GM08714 (cell line): ENCODE measurements at regions not wholly inside any gene's neighbourhood (a gene's known extent, or its start where the extent isn't known, plus 50 kb on each side); places are given as distances from the start of the nearest gene placed in this dataset.
"Not testable (repeated sequence)": the region's sequence is repeated elsewhere in the genome, so short reads cannot be mapped to it uniquely, and the experiment has no call there.

Source experiments
- H3K4me3 ChIP-seq: fragments of 200-500 bp; sonication (Bioruptor generic); 2 replicates; pipeline ENCODE4 v1.5.1; 2014; ENCODE audit warnings: mild to moderate bottlenecking, low read length, inconsistent platforms
- ZNF274 ChIP-seq: IDR thresholded peaks from 2 replicates; pipeline ENCODE4 v1.6.1; 2012; ENCODE audit warnings: mild to moderate bottlenecking, low read depth, low read length

DNA sequence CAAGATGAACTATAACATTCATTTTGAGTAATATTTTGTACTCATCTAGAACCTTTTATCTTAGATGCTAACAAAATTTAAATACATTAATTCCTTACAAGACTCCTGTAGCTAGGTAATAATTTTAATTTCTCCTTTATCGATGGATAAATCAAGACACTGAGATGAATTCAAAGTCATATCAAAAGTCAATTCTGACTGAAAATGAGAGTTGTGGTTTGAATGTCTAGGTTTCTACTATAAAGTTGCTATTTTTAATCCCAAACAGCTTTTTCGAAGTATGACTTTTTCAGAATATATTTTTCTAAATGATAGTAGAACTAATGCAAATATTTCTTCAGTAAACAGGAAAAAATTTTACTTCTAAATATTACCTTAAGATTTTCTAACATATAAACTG lies 491.7 kb upstream of the FAM174A start:
- TF ChIP-seq ZNF274, result no peak

DNA sequence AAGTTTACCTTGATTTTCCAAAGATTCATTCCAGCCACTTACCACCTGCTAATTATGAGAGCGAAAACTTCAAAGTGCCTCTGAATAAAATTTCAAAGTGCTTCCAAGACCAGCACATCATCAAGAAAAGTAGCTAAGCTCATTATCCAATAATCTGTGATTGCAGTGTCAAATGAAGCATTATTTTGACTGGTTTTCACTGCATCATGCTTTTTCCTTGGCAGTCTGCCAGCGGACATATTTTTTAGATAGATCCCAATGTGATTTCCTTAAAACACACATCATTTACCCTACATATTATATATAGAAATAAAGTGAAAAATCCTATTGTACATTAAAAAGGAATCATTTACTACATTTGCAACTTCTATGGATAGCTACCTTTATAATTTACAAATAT lies 508.6 kb upstream of the FAM174A start:
- no peak for TF ChIP-seq ZNF274
- no peak overlapping the region for H3K4me3 ChIP-seq

More for the DNA sequence above, 491.7 kb upstream of the FAM174A start:
- no peak overlapping the region for H3K4me3 ChIP-seq

DNA sequence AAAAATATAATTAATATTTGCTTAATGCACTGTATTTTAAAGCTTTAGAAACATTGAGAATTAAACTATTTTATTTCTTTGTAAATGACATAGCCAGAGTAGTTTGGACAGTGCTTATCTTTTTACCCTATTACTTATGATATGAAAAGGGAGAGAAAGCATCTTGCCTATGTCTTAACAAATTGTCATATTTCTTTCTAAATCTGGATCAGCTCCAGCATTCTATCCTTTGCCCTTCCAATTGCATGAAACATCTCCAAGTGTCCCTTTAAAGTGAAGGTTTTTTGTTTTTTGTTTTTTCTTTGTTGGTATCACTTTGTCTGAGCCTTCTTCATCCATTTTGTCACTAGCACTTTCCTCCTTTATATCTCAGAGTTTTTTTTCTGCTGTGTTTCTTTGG lies 511.6 kb upstream of the FAM174A start:
- no peak overlapping the region for H3K4me3 ChIP-seq
- no peak for TF ChIP-seq ZNF274

DNA sequence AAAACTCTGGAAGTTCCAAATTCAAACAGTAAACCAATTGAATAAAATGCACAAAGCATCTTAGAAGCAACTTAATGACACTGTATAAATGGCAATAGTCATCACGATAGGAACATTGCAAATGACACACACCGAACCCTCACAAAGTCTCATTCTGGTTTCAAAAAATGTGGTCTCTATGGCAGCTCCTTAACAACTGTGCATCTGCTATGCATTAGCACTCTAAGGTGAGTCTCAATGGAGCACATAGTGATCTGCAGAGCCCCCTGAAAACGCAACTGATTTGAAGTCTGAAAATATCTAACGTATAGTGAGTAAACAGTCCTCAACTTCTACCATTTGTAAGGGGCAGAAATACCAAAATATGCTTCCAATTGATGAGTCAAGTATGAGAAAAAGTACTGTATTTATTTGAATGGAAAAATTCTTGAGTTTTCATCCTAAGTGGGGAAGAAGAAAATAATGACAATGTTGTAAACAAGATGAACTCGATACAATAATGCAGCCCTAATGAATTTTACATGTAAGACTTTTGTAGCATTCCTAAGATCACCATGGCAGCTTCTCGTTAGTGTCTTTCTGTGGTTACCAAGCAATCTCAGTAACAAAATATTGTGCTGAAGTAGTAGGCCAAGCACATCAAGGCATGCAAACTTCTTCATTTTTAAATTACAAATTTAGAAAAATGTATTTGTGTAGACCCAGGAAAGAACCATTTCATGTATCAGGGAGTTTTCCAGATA lies 517.5 kb upstream of the FAM174A start:
- no peak overlapping the region for H3K4me3 ChIP-seq
- TF ChIP-seq ZNF274, result no peak

DNA sequence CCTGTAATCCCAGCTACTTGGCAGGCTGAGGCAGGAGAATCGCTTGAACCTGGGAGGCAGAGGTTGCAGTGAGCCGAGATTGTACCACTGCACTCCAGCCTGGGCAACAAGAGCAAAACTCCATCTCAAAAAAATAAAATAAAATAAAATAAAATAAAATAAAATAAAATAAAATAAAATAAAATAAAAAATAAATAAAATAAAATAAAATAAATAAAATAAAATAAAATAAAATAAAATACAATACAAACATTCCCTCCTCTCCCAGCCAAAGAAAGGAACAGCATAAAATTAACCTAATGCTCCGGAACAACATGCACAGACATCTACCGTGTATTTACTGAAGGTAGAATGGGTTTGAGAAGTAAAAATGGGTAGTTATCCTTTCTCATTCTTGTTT lies 521.9 kb upstream of the FAM174A start:
- H3K4me3 ChIP-seq, result not testable (repeated sequence)

DNA sequence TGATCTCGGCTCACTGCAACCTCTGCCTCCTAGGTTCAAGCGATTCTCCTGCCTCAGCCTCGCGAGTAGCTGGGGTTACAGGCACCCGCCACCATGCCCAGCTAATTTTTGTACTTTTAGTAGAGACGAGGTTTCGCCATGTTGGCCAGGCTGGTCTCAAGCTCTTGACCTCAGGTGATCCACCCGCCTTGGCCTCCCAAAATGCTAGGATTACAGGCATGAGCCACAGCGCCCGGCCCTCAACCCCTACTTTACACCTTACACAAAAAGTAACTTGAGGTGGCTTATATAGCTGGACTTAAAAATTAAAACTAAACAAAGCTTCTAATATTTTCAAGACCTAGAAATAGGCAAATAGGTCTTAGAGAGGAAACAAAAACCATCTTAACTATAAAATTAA lies 524.0 kb upstream of the FAM174A start:
- H3K4me3 ChIP-seq, result not testable (repeated sequence)

DNA sequence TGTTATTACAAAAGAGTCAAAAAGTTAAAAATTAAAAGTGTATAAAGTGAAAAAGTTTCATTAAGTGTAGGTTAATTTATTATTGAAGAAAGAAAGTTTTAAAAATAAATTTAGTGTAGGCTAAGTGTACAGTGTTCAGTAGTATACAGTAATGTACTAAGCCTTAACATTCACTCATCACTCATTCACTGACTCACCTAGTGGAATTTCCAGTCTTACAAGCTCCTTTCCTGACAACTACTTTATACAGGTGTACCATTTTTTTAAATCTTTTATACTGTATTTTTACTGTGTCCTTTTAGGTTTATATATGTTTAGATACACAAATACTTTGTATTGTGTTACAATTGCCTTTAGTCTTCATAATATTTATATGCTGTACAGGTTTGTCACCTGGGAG lies 530.2 kb upstream of the FAM174A start:
- TF ChIP-seq ZNF274, result no peak

DNA sequence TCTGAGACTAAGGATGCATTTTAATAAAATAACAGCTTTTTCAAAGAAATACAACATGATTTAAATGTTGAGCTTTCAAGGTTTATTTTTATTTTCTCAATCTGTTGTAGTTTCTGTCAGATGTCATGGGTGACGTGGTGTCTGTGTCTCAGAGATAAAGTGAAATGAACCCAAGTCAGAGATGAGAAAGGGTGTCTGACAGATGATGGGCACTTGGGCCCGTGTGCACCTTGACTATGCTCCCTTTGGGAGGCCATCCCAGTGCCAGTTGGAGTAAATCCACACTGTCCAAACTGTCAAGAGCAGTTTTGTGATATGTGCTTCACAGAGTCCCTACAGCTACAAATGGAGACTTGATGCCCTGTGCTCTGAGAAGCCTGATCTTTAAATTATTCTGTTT lies 536.9 kb upstream of the FAM174A start:
- H3K4me3 ChIP-seq, result no peak overlapping the region
- no peak for TF ChIP-seq ZNF274

More for the DNA sequence above, 530.2 kb upstream of the FAM174A start:
- H3K4me3 ChIP-seq, result no peak overlapping the region

DNA sequence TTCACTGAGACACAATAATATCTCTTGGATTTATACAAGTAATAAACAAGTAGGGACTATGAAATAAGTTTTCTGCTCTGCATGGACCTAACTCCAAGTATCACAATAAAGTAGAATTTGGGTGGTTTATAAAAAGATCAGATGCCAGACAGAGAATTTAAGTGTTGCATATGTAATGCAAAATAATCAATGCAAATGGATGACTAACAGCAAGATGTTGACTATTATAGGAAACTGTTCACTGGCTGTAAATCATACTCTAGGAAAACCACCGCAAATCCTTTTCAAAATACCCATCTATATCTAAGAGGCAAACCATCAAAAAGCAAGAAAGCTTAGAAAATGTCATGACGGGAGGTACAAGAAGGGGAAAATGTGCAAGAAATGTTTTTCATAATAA lies 539.8 kb upstream of the FAM174A start:
- no peak for TF ChIP-seq ZNF274

DNA sequence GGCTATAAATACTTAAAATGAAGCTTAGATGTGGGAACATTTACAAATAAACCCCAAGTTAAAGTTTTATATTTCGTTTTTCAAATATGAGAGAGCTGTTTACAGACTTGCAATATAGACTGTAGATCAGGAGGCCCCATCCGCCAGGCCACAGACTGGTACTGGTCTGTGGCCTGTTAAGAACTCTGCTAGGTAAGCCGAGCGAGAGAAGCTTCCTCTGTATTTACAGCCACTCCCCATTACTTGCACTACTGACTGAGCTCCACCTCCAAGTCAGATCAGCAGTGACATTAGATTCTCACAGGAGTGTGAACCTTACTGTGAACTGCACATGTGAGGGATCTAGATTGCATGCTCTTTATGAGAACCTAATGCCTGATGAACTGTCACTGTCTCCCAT lies 561.4 kb upstream of the FAM174A start:
- H3K4me3 ChIP-seq, result no peak overlapping the region
- TF ChIP-seq ZNF274, result no peak

More for the DNA sequence above, 539.8 kb upstream of the FAM174A start:
- no peak overlapping the region for H3K4me3 ChIP-seq

DNA sequence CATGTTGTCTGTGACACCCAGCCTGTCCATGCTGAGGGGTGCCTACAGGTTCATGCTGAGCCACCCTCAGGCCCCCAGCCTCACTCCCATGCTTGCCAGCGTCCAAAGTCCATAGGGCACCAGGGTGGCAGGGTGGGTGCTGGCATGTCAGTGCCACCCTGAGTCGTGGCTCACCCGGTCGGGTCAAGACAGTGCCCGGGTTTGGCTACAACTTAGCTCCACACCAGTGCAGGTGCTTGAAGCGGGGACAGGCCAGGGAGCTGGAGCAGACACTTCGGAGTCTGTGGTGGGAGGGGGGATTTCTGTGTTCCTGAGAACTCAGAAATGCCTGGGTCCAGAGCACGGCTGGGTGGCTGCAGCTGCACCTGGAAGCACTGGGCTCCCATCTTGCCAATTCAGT lies 579.2 kb upstream of the FAM174A start:
- no peak overlapping the region for H3K4me3 ChIP-seq
- TF ChIP-seq ZNF274, result no peak

DNA sequence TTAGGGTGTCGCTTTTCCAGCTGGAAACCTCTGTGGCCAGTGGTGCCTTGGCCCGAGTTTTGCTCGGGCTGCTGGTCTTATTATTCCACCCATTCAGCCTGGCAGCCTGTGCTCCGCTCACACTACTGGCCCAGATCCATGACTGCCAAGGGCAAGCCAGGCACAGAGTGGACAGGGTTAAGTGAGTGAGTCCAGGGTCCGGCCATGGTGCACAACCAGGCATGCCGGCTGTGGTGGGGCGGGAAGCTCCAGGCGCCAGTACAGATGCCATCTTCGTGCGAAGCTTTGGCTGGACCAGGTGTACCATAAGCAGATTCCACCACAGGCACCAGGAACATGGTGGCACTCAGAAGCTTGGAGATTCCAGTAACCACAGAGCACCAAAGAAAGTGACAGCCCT lies 580.2 kb upstream of the FAM174A start:
- TF ChIP-seq ZNF274, result no peak
- no peak overlapping the region for H3K4me3 ChIP-seq

DNA sequence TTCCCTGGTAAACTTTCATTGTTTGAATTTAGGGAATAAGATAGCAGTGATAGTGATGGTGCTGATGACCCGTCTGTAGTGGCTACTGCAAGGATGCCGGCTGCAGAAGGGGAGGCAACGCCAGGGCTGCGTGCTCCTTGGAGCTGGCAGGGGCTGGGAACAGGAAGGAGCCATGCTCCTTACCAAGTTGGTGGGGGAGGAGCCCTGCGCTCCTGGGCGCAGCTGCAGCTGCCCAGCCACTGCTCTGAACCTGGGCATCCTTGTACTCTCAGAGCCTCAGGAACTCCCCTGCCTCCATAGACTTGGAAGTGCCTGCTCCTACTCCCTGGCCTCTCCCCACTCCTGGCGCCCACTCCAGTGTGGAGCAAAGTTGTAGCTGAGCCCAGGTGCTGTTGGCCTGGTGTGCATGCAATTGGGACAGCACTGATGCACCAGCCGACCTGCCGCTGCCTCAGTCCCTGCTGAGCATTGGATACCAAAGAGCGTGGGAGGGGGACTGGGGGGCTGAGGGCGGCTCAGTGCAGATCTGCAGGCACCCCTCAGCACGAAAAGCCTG lies 585.1 kb upstream of the FAM174A start:
- no peak overlapping the region for H3K4me3 ChIP-seq
- TF ChIP-seq ZNF274, result no peak

DNA sequence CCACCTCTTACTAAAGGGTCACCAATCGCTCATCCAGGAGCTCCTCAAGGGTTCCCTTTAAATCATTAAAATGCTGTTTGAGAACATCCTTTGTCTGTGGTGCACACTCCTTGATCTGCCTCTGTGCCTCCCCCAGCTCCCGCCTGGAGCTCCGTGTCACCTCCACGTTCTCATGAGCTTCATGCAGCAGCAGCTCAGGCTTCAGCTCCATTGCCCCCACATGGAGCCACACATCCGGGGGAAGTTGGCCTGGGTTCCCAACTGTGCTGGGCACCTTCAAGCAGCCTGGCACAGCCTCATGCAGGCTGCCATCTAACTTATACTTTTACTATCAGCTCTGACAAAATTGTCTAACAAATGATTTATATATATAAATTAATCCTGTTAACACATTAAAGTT lies 585.8 kb upstream of the FAM174A start:
- no peak for TF ChIP-seq ZNF274
- H3K4me3 ChIP-seq, result no peak overlapping the region

DNA sequence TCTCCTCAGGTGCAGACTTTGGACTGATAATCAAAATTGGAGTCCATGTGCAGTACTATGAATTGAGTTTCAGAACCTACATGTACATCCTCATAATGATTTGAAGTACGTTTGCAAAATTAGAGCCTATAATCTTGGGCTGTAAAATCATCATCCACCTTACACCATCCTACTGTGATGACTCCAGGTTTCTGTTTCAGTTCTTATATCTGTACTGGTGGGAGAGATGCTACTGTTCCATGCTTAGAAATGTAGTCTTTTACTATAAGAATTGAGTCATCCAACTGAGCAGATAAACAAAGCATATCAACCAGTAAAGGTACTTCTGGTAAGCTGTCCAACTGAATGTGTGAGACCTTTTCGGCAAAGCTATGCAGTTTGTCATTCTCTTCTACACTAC lies 586.3 kb upstream of the FAM174A start:
- no peak overlapping the region for H3K4me3 ChIP-seq
- TF ChIP-seq ZNF274, result no peak
